GM19351 (cell line): ENCODE measurements at regions not wholly inside any gene's neighbourhood (a gene's known extent, or its start where the extent isn't known, plus 50 kb on each side); places are given as distances from the start of the nearest gene placed in this dataset.

Experiments
- ATAC-seq: cut with Tn5 transposase; IDR thresholded peaks from one replicate; pipeline ENCODE4 v1.9.1; 2021; ENCODE audit warnings: mild to moderate bottlenecking, moderate library complexity; ENCODE audit not compliant: unreplicated experiment

DNA sequence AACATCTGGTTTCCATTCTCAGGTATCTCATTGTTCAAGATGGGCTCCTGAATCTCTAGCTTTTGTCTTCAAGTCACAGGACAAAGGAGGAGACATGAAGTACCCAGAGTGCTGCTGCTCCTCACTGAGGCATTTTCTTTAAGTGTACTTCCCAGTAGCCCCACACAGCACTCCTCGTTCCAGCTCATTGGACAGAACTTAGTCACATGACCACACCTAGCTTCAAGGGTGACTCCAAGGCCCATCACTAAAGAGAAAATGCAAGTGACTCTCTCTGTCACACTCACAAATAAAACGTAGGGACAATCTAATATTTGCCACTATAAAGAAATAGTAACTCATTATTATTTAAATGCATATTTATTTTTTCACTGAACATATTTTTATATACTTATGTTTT is 58.3 kb upstream of the NEUROD6 start:
- no peak for ATAC-seq

DNA sequence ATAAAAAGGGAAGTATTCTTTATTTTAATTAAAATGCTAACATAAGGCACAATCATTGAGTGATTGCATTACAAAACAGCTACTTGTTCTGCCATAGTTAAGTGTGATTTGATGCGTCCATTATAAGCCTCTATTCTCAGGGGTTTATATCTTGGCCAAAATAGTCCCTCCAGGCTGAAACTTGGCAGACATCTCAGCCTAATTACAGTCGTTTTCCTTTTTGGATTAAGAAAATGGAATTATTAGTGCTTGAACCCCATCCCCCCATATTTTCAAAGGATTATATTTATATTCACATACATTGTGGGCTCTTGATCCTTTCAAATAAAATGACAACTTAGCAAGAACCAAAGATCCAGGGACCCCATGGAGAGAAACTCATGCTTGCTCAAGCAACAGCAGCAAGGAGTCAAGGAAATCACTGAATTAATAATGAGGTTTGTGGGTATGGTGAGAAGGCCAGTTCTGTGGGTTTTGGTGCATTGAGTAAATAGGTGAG is 66.7 kb upstream of the NEUROD6 start:
- no peak for ATAC-seq

GRCh38 chr7:31408140-31408729 is 67.7 kb upstream of the NEUROD6 start:
- ATAC-seq: no peak

DNA sequence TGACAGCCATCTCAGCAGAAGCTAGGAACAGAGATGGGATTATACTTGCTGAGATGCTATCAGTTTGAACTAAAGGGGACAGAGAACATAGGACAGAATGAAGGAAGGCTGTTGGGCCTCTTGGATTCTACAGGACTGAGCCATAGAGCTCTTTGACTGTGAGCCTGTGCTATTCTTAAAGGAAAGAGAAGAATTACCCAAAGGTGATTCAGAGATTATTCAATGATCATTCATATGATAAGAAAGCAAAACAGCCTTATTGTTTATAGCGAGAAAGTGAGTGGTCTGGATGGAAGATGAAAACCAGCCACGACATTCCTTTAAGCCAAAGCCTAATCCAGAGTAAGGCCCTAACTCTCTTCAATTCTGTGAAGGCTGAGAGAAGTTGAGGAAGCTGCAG is 69.7 kb upstream of the NEUROD6 start:
- ATAC-seq: no peak

DNA sequence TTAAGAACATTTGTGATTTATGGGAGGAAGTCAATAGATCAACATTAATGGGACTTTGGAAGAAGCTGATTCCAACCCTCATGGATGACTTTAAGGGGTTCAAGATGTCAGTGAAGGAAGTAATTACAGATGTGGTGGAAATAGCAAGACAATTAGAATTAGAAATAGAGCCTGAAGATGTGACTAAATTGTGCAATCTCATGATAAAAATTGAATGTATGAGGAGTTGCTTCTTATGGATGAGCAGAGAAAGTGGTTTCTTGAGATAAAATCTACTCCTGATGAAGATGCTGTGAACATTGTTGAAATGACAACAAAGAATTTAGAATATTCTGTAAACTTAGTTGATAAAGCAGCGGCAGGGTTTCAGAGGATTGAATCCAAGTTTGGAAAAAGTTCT is 70.9 kb upstream of the NEUROD6 start:
- ATAC-seq: no peak

DNA sequence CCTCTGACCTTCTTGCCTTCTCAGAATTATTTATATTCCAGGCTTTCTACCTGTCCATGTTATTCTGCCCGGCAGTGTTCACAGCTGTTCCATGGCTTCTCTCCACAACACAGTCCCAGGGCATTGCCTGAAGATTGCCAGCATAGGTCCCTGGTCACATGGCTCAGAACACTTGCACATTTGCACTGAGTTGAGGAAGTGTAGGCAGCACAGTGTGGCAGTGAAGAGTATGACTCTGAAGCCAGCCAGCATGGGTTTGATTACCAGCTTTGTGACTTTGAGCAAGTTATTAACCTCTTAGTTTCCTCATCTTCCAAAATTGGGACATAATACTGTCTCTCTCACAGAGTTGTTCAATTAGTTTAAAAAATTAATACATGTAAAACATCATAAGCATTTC is 73.2 kb upstream of the NEUROD6 start:
- no peak for ATAC-seq

DNA sequence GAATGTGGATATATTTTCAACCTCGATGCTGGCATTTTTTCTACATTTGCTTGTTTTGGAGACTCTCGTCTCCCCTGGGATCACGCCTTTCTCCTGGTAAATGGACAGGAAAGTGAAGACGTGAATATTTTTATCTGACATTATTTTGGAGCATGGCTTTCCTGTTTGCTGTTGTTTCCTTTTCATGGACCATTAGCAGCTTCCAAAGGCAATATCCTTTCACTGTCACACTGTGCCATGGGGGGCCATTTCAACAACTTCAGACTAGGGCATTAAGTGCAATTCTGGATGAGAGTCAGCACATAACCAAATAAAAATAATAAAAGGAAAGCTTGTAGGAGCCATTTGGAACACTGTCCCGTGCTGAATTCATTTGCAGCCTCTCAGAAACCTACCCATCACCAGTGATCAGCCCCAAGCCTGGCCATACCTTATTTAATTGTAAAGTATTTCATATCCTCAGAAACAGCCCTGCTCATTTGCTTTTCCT is 75.9 kb upstream of the NEUROD6 start:
- no peak for ATAC-seq

DNA sequence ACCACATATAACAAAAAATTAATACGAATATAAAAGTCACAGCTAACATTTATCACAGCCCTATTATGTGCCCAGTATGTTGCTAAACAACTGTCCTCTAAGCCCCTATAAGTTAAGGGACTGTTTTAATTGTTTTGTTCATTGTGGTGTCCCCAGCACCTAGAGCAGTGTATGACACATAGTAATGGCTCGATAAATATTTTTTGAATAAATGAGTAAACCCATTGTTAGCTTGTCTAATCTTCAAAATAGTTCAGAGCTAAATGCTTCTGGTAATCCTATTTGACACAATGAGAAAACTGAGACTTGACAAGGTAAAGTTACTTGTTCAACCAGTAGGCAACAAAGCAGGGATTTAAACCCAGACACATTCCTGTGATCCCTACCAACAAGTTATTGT is 78.4 kb upstream of the NEUROD6 start:
- ATAC-seq: no peak

GRCh38 chr7:31419505-31420055 is 79.1 kb upstream of the NEUROD6 start:
- no peak for ATAC-seq

- ATAC-seq: no peak
These were observed 80.4 kb upstream of the NEUROD6 start for GRCh38 chr7:31420948-31421347.

- ATAC-seq: no peak
These were observed 81.1 kb upstream of the NEUROD6 start for GRCh38 chr7:31421607-31422006.

DNA sequence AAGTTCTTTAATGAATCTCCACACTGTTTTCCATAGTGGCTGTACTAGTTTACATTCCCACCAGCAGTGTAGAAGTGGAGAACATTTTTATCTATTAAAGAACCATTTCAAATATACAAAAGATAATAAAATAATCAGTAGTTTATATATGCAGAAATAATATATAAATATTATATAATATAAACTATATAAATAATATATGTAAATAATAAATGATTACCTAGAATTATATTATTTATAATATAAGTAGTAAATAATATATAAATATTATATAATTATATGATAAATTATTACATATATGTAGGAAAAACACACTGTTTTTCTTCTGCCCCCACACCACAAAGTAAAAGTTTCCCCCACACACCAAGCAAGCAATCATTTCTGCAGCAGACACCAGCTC is 83.5 kb upstream of the NEUROD6 start:
- no peak for ATAC-seq

DNA sequence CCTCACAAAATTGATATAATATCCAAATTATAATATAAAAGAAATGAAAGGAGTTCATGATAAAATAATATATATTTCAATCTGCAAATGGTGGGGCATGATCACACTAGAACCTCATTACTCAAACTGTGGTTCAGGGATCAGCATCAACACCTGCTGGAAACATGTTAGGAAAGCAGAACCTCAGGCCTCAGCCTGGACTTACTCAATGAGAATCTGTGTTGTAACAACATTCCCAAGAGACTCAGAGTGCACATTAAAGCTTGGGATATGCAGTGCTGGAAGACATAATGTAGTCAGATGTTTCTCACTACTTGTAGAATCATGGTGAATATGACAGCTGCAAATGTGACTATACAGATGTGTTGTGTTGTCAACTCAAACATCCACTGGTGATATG is 81.7 kb upstream of the ITPRID1 start:
- no peak for ATAC-seq

- ATAC-seq: no peak
These were observed 81.0 kb upstream of the ITPRID1 start for GRCh38 chr7:31432836-31433340.

DNA sequence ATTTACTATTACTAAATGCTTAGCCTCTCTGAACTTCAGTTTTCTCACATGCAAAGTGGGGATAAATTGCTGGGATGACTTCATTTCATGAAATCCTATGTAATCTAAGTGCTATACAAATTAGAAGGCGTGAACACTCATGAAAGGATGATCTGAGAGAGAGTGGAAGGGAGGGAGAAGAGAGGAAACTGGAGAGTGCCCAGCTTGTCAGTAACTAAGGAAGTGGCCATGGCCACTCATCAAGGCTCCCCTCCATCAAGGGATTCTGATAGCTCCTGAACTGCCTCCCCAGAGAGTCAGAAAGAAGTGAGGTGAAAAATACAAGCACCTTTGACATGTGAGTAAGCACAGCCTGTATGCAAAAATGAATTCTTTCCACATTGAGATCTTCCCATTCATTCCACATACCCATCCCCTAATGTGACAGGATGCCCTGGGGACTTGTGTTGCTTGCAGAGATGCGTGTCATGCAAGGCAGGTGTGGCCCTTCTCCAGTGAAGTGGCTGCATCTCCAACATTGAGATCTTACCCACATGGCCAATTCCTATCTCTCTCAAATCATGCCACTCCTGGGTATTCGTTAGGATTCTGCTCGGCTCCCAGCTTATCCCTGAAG is 76.5 kb upstream of the ITPRID1 start:
- ATAC-seq: no peak

- ATAC-seq: peak; percentile 52
These were observed 74.7 kb upstream of the ITPRID1 start for GRCh38 chr7:31439165-31439564.

GRCh38 chr7:31440511-31440910 is 73.4 kb upstream of the ITPRID1 start:
- no peak for ATAC-seq

GRCh38 chr7:31442626-31443025 is 71.3 kb upstream of the ITPRID1 start:
- ATAC-seq: no peak

DNA sequence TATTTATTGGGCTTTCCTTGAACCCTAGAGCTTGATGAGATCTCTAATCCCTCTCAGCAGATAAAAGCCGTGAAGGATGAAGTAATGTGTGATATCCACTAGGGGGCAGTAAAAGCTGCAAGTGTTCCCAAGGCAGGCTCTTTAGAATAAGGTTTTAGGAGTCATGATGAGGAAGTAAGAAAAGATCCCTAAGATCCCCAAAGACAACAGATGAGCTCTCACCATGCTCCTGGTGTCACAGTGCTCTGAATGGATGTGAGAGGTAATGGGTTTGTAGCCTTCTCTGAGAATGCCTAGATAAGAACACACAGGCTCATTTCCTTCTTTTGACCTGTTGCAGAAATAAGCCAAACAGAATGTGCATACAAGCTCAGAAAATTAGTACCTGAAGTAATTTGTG is 70.4 kb upstream of the ITPRID1 start:
- ATAC-seq: peak; percentile 82

GRCh38 chr7:31444196-31444595 is 69.7 kb upstream of the ITPRID1 start:
- no peak for ATAC-seq

DNA sequence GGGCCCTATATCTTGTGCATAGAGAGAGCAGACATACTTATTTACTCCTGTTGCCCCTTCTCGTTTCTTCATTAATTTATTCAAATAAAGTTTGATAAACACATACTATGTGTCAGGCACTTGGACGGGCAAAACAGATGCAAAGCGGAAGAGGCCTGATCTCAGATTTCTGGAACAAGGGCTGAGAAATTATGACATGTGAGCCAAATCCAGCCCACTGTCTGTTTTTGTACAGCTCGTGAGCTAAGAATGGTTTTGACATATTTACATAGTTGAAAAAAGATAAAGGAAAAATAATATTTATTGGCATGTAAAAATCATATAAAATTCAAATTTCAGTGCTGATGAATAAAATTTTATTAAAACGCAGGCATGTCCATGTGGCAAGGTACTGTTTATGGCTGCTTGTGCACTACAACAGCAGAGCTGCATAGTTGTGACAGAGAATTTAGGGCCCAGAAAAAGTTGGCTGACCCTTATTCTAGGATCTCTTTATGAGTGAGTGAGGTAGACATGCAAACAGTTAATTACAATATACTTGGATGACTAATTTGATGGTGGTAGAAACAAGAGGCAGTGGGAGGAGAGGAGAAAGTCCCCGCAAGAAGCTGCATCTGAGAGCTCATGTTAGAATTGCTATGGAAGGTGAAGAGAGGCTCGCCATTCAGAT is 68.1 kb upstream of the ITPRID1 start:
- no peak for ATAC-seq

DNA sequence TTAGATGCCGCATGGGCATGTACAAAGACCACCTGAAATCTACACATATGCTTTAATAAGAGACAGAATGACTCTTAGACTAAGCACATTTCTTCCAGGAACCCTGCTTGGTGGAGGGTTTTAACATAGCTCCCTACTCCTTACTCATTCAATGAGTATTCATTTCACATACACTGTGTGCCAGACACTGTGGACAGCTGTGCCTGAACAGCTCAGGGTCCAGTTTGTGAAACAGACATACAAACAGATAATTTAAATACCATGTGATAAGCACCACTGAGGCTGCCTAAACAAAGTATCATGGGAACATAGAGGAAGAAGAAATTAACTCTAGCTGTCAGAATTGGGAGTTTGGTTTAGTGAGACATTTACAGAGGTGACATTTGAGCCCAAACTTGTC is 65.2 kb upstream of the ITPRID1 start:
- no peak for ATAC-seq
